ENCODE measurements at regions not wholly inside any gene's neighbourhood (a gene's known extent, or its start where the extent isn't known, plus 50 kb on each side); places are given as distances from the start of the nearest gene placed in this dataset.

- DNase-seq = no peak
- Mint-ChIP-seq H3K27me3 (ENCODE audit: insufficient read depth) (peaks cover 5% of the 10 kb centered on the region), H3K4me3 (no peak overlapping the region), H3K9me3 (peaks cover 14% of the 10 kb centered on the region; the same call in 1 of the 2 replicates), H3K4me1 (ENCODE audit: low read depth) (no peaks in the 10 kb centered on the region), H3K27ac (no peak overlapping the region), H3K36me3 (ENCODE audit: low read depth) (no peaks in the 10 kb centered on the region)
- TF ChIP-seq, protein P1, sequence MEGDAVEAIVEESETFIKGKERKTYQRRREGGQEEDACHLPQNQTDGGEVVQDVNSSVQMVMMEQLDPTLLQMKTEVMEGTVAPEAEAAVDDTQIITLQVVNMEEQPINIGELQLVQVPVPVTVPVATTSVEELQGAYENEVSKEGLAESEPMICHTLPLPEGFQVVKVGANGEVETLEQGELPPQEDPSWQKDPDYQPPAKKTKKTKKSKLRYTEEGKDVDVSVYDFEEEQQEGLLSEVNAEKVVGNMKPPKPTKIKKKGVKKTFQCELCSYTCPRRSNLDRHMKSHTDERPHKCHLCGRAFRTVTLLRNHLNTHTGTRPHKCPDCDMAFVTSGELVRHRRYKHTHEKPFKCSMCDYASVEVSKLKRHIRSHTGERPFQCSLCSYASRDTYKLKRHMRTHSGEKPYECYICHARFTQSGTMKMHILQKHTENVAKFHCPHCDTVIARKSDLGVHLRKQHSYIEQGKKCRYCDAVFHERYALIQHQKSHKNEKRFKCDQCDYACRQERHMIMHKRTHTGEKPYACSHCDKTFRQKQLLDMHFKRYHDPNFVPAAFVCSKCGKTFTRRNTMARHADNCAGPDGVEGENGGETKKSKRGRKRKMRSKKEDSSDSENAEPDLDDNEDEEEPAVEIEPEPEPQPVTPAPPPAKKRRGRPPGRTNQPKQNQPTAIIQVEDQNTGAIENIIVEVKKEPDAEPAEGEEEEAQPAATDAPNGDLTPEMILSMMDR (IDR thresholded peaks at IDR 0.05) = no peak
Measured at GRCh38 chr16:50878536-50878935, 136.7 kb downstream of the CYLD start.

DNA sequence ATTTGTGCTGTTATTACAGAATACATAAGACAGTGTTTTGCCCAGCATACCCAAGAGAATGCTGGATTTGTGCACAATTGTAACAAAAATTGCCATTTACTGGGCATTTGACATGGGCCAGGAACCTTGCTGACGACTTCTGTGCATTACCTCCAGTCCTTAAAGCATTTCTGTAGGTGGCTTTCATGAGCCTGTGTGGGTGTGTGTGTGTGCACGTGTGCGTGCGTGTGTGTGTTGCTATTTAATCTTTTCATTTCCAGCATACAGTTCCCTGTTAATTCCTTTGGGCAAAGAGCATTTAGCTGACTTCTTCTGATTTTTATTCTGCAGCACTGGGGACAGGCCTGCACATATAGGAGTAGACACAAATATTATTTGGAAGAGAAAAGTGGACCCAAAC lies 134.4 kb downstream of the CYLD start:
- Mint-ChIP-seq H3K4me1 (ENCODE audit: low read depth) (no peaks in the 10 kb centered on the region), H3K4me3 (no peak overlapping the region), H3K27me3 (ENCODE audit: insufficient read depth) (no peaks in the 10 kb centered on the region), H3K36me3 (ENCODE audit: low read depth) (no peaks in the 10 kb centered on the region), H3K27ac (no peak overlapping the region), H3K9me3 (peaks cover 10% of the 10 kb centered on the region; the same call in 1 of the 2 replicates)
- TF ChIP-seq, protein P1 (IDR thresholded peaks at IDR 0.05) = no peak
- no peak for DNase-seq

- Mint-ChIP-seq H3K4me1 (ENCODE audit: low read depth) (no peaks in the 10 kb centered on the region), H3K9me3 (no peaks in the 10 kb centered on the region), H3K36me3 (ENCODE audit: low read depth) (no peaks in the 10 kb centered on the region), H3K27me3 (ENCODE audit: insufficient read depth) (no peaks in the 10 kb centered on the region), H3K4me3 (no peak overlapping the region), H3K27ac (no peak overlapping the region)
- DNase-seq = no peak
- TF ChIP-seq, protein P1 (IDR thresholded peaks at IDR 0.05) = no peak
Measured at GRCh38 chr16:50868577-50868976, 126.7 kb downstream of the CYLD start.

GRCh38 chr16:50866806-50867205 lies 124.9 kb downstream of the CYLD start:
- Mint-ChIP-seq H3K9me3 (no peaks in the 10 kb centered on the region), H3K36me3 (ENCODE audit: low read depth) (no peaks in the 10 kb centered on the region), H3K4me3 (no peak overlapping the region), H3K27me3 (ENCODE audit: insufficient read depth) (no peaks in the 10 kb centered on the region), H3K27ac (no peak overlapping the region), H3K4me1 (ENCODE audit: low read depth) (peaks cover 8% of the 10 kb centered on the region)
- DNase-seq = no peak
- TF ChIP-seq, protein P1 (IDR thresholded peaks at IDR 0.05) = no peak

DNA sequence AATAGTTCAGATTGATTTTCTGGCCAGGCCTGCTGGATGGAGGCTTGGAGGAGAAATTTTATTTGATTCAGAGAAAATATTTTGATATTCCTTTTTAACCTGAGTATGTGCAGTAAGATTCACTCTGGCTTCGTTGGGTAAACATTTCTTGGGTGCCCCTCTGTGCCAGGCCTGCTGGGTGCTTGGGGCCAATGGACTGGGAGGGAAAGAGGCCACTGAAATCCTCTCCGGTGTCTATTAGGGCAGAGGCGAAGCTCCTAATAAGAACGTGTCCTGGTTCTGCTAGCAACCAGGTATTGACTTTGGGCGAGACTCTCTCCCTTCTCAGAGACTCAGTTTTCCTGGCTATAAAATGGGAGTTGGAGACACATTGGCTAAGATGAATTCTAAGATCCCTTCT lies 122.5 kb downstream of the CYLD start:
- TF ChIP-seq, protein P1 (IDR thresholded peaks at IDR 0.05) = no peak
- no peak overlapping the region for H3K27ac Mint-ChIP-seq
- H3K4me3 Mint-ChIP-seq = no peak overlapping the region
- no peak for DNase-seq
- peaks cover 6% of the 10 kb centered on the region; the same call in 1 of the 2 replicates for H3K27me3 Mint-ChIP-seq (ENCODE audit: insufficient read depth)
- no peaks in the 10 kb centered on the region for H3K9me3 Mint-ChIP-seq
- H3K4me1 Mint-ChIP-seq (ENCODE audit: low read depth) = peaks cover 10% of the 10 kb centered on the region
- H3K36me3 Mint-ChIP-seq (ENCODE audit: low read depth) = no peaks in the 10 kb centered on the region

GRCh38 chr16:50863644-50864144 lies 121.8 kb downstream of the CYLD start:
- TF ChIP-seq, protein P1 (IDR thresholded peaks at IDR 0.05) = no peak
- H3K4me3 Mint-ChIP-seq = no peak overlapping the region
- H3K36me3 Mint-ChIP-seq (ENCODE audit: low read depth) = no peaks in the 10 kb centered on the region
- H3K27me3 Mint-ChIP-seq (ENCODE audit: insufficient read depth) = peaks cover 6% of the 10 kb centered on the region; the same call in 1 of the 2 replicates
- no peak overlapping the region for H3K27ac Mint-ChIP-seq
- H3K9me3 Mint-ChIP-seq = no peaks in the 10 kb centered on the region
- peaks cover 10% of the 10 kb centered on the region for H3K4me1 Mint-ChIP-seq (ENCODE audit: low read depth)
- DNase-seq = no peak

All from HFFc6 (cell line).